Ishikawa (cell line): ENCODE measurements at regions not wholly inside any gene's neighbourhood (a gene's known extent, or its start where the extent isn't known, plus 50 kb on each side); places are given as distances from the start of the nearest gene placed in this dataset.

ENCODE experiments used
- CEBPB ChIP-seq: IDR thresholded peaks from 2 replicates; pipeline ENCODE4 v1.6.1; 2012
- CREB1 ChIP-seq: IDR thresholded peaks from 2 replicates; pipeline ENCODE4 v1.6.1; 2012; ENCODE audit warnings: low read depth
- EGR1 ChIP-seq: IDR thresholded peaks from 2 replicates; pipeline ENCODE4 v1.6.1; 2012
- EP300 ChIP-seq: IDR thresholded peaks from 2 replicates; pipeline ENCODE4 v1.6.1; 2012; ENCODE audit warnings: borderline replicate concordance
- FOXM1 ChIP-seq: IDR thresholded peaks from 2 replicates; pipeline ENCODE4 v1.6.1; 2012; ENCODE audit warnings: low read depth, borderline replicate concordance
- NFIC ChIP-seq: IDR thresholded peaks from 2 replicates; pipeline ENCODE4 v1.6.1; 2012
- RAD21 ChIP-seq: IDR thresholded peaks from 2 replicates; pipeline ENCODE4 v1.6.1; 2012; ENCODE audit warnings: low read depth
- TAF1 ChIP-seq: IDR thresholded peaks from 2 replicates; pipeline ENCODE4 v1.6.1; 2012; ENCODE audit warnings: low read depth, mild to moderate bottlenecking
- TCF12 ChIP-seq: IDR thresholded peaks from 2 replicates; pipeline ENCODE4 v1.6.1; 2012; ENCODE audit warnings: low read depth
- TEAD4 ChIP-seq: IDR thresholded peaks from 2 replicates; pipeline ENCODE4 v1.6.1; 2012
- YY1 ChIP-seq: IDR thresholded peaks from 2 replicates; pipeline ENCODE4 v1.6.1; 2012; ENCODE audit warnings: low read depth
- ZBTB7A ChIP-seq: IDR thresholded peaks from 2 replicates; pipeline ENCODE4 v1.6.1; 2012; ENCODE audit warnings: low read depth
- TF ChIP-seq, protein P1 (sequence below): IDR thresholded peaks from 2 replicates; pipeline ENCODE4 v1.6.1; 2012; ENCODE audit warnings: low read depth, mild to moderate bottlenecking
- TF ChIP-seq, protein P2 (sequence below): IDR thresholded peaks from 2 replicates; pipeline ENCODE4 v1.6.1; 2012
- TF ChIP-seq, protein P3 (sequence below): IDR thresholded peaks from 2 replicates; pipeline ENCODE4 v1.6.1; 2012

DNA sequence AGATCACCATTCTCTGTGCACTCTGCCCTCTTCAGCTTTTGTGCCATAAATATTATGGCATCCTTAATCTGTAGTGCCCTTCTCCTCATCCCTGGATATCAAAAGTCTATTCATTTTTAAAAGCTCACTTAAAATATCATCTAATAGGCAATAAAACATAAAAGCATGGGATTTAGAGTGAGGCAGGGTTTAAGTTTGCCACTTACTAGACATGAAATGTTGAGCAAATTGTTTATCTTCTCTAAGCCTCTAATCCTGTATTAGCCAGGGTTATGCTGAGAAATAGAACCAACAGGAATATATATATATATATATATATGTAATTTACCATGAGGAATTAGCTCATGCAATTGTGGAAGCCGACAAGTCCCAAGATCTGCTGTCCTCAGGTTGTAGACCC, 472.4 kb upstream of the HS3ST1 start:
- no peak for TF ChIP-seq EGR1
- TF ChIP-seq TCF12 = no peak
- no peak for TF ChIP-seq CREB1
- TF ChIP-seq FOXM1 = no peak
- TF ChIP-seq EP300 = no peak
- no peak for TF ChIP-seq NFIC
- no peak for TF ChIP-seq YY1
- TF ChIP-seq, protein P1, sequence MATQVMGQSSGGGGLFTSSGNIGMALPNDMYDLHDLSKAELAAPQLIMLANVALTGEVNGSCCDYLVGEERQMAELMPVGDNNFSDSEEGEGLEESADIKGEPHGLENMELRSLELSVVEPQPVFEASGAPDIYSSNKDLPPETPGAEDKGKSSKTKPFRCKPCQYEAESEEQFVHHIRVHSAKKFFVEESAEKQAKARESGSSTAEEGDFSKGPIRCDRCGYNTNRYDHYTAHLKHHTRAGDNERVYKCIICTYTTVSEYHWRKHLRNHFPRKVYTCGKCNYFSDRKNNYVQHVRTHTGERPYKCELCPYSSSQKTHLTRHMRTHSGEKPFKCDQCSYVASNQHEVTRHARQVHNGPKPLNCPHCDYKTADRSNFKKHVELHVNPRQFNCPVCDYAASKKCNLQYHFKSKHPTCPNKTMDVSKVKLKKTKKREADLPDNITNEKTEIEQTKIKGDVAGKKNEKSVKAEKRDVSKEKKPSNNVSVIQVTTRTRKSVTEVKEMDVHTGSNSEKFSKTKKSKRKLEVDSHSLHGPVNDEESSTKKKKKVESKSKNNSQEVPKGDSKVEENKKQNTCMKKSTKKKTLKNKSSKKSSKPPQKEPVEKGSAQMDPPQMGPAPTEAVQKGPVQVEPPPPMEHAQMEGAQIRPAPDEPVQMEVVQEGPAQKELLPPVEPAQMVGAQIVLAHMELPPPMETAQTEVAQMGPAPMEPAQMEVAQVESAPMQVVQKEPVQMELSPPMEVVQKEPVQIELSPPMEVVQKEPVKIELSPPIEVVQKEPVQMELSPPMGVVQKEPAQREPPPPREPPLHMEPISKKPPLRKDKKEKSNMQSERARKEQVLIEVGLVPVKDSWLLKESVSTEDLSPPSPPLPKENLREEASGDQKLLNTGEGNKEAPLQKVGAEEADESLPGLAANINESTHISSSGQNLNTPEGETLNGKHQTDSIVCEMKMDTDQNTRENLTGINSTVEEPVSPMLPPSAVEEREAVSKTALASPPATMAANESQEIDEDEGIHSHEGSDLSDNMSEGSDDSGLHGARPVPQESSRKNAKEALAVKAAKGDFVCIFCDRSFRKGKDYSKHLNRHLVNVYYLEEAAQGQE = no peak
- no peak for TF ChIP-seq TAF1
- TF ChIP-seq RAD21 = no peak
- no peak for TF ChIP-seq CEBPB
- TF ChIP-seq, protein P2, sequence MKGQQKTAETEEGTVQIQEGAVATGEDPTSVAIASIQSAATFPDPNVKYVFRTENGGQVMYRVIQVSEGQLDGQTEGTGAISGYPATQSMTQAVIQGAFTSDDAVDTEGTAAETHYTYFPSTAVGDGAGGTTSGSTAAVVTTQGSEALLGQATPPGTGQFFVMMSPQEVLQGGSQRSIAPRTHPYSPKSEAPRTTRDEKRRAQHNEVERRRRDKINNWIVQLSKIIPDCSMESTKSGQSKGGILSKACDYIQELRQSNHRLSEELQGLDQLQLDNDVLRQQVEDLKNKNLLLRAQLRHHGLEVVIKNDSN = no peak
- TF ChIP-seq TEAD4 = no peak
- no peak for TF ChIP-seq ZBTB7A
- TF ChIP-seq, protein P3, sequence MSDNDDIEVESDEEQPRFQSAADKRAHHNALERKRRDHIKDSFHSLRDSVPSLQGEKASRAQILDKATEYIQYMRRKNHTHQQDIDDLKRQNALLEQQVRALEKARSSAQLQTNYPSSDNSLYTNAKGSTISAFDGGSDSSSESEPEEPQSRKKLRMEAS = no peak

DNA sequence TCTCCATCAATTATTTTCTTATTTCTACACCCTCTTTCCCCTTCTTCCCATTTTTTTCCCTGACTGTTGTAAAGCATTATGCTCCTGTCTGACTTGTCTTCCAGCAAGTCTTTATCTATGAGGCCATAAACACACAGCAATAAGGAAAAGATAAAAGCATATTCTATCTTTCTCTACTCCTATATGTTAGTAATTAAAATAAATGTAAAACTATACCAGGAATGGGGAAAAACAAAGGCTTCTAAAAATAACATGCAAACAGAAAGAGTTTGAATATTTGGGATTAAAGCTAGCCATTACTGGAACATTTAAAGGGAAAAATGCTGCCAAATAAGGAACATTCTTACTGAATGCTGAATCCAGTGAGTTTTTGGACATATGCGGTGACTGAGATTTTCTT, 471.7 kb upstream of the HS3ST1 start:
- no peak for TF ChIP-seq TEAD4
- TF ChIP-seq EP300 = no peak
- TF ChIP-seq, protein P2 = no peak
- TF ChIP-seq, protein P1 = no peak
- TF ChIP-seq, protein P3 = no peak
- TF ChIP-seq RAD21 = no peak
- TF ChIP-seq ZBTB7A = no peak
- no peak for TF ChIP-seq EGR1
- no peak for TF ChIP-seq CREB1
- TF ChIP-seq TAF1 = no peak
- TF ChIP-seq TCF12 = no peak
- no peak for TF ChIP-seq NFIC
- TF ChIP-seq FOXM1 = no peak
- TF ChIP-seq YY1 = no peak

DNA sequence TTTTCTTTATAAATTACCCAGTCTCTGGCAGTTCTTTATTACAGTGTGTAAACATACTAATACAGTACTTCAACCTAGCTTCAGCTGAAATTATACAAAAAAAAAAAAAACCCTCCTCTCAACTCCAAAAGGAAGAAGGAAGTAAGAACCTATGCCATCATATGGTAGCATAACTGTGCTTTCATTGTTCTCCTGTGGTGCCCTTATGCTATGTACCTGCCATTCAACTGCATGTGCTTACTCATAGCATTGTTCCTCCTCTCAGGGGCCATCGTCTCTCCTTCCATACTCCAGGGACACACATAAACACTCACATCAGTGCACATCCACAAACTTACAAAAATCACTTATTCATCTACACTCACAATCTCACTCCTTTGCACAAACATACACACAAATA, 470.1 kb upstream of the HS3ST1 start:
- TF ChIP-seq, protein P3 = no peak
- no peak for TF ChIP-seq EP300
- no peak for TF ChIP-seq RAD21
- TF ChIP-seq TCF12 = no peak
- no peak for TF ChIP-seq EGR1
- no peak for TF ChIP-seq TEAD4
- no peak for TF ChIP-seq NFIC
- no peak for TF ChIP-seq YY1
- TF ChIP-seq FOXM1 = no peak
- TF ChIP-seq CEBPB = no peak
- no peak for TF ChIP-seq CREB1
- TF ChIP-seq, protein P1 = no peak
- TF ChIP-seq TAF1 = no peak
- TF ChIP-seq, protein P2 = no peak
- TF ChIP-seq ZBTB7A = no peak

DNA sequence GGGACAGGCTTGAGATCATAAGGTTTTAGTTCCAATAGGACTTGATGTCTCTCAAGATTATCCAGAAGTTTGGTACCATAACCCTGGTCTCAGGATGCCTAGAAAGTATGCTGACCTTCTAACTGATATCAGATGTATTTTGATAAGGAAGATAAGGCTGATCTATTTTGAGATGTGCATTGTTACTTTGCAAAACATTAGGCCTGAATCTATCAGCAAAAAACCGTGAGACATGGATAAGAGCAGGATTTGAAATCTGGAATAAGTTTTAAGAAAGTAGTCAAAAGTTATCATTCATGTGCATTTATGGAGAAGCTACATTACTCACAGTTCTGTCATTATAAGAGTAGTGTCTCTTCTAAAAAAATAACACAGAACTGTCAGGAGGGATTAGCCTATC, 467.1 kb upstream of the HS3ST1 start:
- TF ChIP-seq EP300 (no peak), FOXM1 (no peak), ZBTB7A (no peak), CREB1 (no peak), TAF1 (no peak), CEBPB (no peak), EGR1 (no peak), TEAD4 (no peak), NFIC (no peak), TCF12 (no peak), YY1 (no peak), RAD21 (no peak)
- TF ChIP-seq, protein P1 = no peak
- TF ChIP-seq, protein P2 = no peak
- TF ChIP-seq, protein P3 = no peak
